ENCODE measurements at regions not wholly inside any gene's neighbourhood (a gene's known extent, or its start where the extent isn't known, plus 50 kb on each side); places are given as distances from the start of the nearest gene placed in this dataset.
"Not testable (repeated sequence)": the region's sequence is repeated elsewhere in the genome, so short reads cannot be mapped to it uniquely, and the experiment has no call there.

- peak; percentile 58 for DNase-seq (ENCODE audit: low spot score)
These were observed 150.1 kb upstream of the STK32A start for GRCh38 chr5:147084702-147085101.

GRCh38 chr5:147085409-147085808 lies 149.4 kb upstream of the STK32A start:
- DNase-seq (ENCODE audit: low spot score): no peak

- DNase-seq (ENCODE audit: low spot score): no peak
These were observed 142.8 kb upstream of the STK32A start for GRCh38 chr5:147092044-147092443.

DNA sequence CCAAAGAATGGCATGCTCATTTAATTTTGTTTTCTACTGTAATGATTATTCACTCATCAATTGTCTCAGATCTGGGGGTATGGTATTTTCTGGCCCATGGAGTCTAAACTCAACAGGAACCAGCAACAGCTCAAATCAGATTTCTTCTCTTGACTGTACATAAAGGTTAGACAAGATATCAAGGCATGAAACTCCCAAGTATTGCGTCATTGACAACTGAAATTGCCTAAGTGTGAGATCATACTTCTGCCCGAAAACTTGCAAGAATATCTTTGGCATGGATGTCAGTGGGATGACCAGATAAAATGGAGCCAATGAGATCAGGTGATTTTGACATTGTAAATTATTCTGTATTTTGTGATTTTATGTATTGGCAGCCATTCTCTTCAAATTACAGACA lies 141.7 kb upstream of the STK32A start:
- no peak for DNase-seq (ENCODE audit: low spot score)

GRCh38 chr5:147095740-147096139 lies 139.1 kb upstream of the STK32A start:
- no peak for DNase-seq (ENCODE audit: low spot score)

DNA sequence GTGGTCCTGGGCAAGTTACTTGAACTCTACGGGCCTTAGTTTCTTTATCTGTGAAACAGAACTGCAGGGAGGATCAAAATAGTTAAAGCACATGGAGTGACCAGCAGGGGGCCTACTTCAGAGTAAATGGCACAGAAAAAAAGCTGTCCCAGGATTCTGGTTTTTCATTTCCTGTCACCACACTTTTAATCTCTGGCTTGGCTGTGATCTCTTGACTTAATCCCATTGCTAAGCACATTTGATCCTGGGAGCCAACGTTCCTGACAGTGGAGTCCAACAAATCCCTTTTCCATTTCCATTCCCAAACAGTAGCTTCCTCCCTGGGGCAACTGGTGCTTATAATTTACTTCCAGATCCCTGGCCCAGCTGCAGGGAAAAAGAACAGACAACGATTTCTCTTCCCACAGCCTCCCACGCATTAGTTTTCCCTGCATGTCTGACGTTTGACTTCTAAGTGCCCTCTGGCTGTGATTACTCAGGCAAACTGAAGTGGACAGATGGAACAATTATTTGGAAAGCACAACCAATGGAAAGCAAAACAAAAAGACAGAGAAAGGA lies 136.5 kb upstream of the STK32A start:
- DNase-seq (ENCODE audit: low spot score): peak; percentile 74

- DNase-seq (ENCODE audit: low spot score): no peak
These were observed 133.0 kb upstream of the STK32A start for GRCh38 chr5:147101659-147102369.

DNA sequence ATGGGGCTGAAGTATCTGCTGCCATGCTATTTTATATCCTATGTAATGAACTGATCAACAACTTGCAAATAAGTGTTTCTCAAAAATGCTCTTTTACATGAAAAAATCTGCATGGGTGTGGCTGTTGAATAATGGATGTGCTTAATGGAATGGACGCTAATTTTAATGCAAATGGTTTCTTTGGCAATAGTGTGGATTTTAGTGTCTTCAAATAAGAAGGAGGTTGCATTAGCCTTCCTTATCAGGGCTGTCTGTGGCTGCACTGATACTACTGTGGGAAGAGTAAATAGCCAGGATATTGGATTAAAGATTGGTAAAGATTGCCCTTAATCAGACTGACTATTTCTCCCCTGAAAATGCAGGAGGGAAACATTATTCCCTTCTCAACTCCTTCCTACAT lies 121.9 kb upstream of the STK32A start:
- no peak for DNase-seq (ENCODE audit: low spot score)

- no peak for DNase-seq (ENCODE audit: low spot score)
These were observed 120.9 kb upstream of the STK32A start for GRCh38 chr5:147113967-147114366.

DNA sequence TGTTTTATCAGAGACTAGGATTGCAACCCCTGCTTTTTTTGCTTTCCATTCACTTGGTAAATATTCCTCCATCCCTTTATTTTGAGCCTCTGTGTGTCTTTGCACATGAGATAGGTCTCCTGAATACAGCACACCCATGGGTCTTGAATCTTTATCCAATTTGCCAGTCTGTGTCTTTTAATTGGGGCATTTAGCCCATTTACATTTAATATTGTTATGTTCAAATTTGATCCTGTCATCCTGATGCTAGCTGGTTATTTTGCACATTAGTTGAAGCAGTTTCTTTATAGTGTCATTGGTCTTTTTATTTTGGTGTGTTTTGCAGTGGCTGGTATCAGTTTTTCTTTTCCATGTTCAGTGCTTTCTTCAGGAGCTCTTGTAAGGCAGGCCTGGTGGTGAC lies 95.1 kb upstream of the STK32A start:
- DNase-seq (ENCODE audit: low spot score): not testable (repeated sequence)

DNA sequence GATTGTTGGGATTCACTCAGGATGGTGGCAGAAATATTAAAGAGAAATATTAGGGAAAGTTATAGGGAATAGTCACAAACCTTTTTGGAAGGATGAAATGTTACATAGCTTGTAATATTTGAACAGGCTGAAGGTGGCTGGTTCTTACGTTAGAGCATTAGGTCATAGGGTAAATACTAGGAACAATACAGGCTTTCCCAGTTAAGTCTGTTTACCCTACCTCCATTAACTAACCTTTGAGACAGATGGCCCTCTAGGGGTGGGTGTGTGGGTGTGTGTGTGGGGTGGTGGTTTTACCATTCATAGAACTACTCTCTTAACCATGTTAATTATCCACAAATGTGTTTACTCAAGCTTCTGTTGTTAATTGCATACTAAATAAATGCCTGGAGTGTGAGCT lies 94.3 kb upstream of the STK32A start:
- no peak for DNase-seq (ENCODE audit: low spot score)

- DNase-seq (ENCODE audit: low spot score): not testable (repeated sequence)
These were observed 93.2 kb upstream of the STK32A start for GRCh38 chr5:147141580-147141979.

DNA sequence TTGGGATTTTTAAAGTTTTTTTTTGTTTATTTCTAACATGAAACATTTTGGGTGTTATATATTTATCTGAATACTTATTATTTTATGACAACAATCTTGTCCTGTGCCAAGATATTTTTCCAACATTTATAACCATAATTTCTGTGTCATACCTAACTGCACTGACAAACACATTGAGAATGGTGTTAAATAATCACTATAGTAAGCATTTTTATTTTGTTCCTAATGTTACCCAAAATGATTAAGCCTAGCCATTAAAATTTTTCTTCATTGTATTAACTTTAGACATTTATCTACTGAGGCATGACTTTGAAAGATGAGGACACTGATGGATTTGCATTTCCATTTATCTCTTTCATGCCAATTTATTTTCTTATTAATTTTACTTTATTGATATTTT lies 91.6 kb upstream of the STK32A start:
- DNase-seq (ENCODE audit: low spot score): no peak

- no peak for DNase-seq (ENCODE audit: low spot score)
These were observed 89.5 kb upstream of the STK32A start for GRCh38 chr5:147145328-147145727.

- no peak for DNase-seq (ENCODE audit: low spot score)
These were observed 86.1 kb upstream of the STK32A start for GRCh38 chr5:147148715-147149114.

- no peak for DNase-seq (ENCODE audit: low spot score)
These were observed 82.7 kb upstream of the STK32A start for GRCh38 chr5:147152086-147152485.

GRCh38 chr5:147154809-147155208 lies 80.0 kb upstream of the STK32A start:
- no peak for DNase-seq (ENCODE audit: low spot score)

- DNase-seq (ENCODE audit: low spot score): no peak
These were observed 78.8 kb upstream of the STK32A start for GRCh38 chr5:147156012-147156411.

GRCh38 chr5:147160902-147161700 lies 73.7 kb upstream of the STK32A start:
- no peak for DNase-seq (ENCODE audit: low spot score)

DNA sequence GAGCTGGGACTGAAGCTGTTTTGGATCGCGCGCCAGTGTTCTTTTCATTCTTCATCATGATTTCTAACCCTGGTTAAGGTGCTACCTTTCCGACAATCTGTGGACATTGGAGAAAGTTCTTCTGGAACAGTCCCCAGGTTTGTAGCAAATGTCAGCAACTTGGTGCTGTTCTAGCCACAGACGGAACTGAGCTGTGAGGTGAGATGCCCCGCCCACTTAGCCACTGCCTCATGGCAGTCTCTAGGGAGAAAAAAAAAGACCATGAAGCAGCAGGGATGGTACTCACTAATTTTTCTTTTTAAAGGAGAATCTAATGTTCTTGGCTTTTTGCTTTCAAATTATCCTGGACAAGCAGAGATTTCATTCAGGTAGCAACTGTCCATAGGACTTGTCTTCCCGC lies 72.1 kb upstream of the STK32A start:
- DNase-seq (ENCODE audit: low spot score): no peak

- DNase-seq (ENCODE audit: low spot score): no peak
These were observed 67.3 kb upstream of the STK32A start for GRCh38 chr5:147167529-147167928.

GRCh38 chr5:147168578-147169327 lies 66.1 kb upstream of the STK32A start:
- DNase-seq (ENCODE audit: low spot score): no peak

DNA sequence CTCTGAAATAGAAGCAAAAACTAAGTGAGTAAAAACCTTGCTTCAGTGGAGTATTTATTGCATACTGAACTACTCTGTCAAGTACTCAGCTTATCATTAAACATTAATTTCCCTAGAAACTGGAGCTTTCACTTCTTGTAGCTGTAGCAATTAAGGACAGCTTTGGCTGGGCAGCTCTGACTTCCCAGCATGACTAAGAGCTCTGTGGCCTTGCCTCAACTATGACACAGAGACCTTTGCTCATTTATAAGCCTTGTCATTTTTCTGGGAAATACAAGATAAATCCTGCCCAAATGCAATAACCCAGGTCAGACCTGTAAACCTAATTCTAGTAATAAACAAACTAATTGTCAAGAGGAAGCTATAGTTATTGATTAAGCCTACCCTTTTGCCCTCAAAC lies 65.4 kb upstream of the STK32A start:
- DNase-seq (ENCODE audit: low spot score): no peak
